ENCODE measurements at regions not wholly inside any gene's neighbourhood (a gene's known extent, or its start where the extent isn't known, plus 50 kb on each side); places are given as distances from the start of the nearest gene placed in this dataset.
A peak's percentile ranks its signal among the peaks of the same experiment; 100 is the strongest.
"Not testable (repeated sequence)": the region's sequence is repeated elsewhere in the genome, so short reads cannot be mapped to it uniquely, and the experiment has no call there.

DNA sequence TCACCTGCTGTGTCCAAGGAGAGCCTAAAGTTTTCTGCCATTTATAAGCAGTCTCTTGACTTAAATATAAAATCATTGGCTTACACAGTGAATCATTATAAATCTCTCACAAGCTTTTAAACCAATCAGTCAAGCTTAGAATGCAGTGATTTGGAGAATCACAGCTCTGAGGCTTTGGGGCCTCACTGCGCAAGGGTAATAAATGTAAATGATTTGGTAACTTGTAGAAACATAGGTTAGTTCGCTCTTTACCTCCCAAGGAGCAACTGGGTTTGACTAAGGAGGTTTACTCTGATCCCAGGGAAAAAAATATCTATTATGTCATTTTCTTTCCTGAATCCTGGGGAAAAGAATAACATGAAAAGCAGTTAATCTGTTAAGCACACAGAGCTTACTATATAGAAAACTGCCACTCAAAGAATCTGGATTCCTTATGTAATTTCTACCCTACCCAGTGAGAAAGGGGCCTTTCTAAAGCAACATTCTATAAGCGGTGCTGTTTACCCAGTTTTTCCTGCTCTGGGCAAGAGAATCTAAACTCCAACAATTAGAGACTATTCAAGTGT is 128.2 kb downstream of the MZT1 start:
- in situ Hi-C loops (cut with HindIII; ENCODE audit: low sequenced_read_pairs), result no loop called here
- DNase-seq (ENCODE audit: low spot score), result no peak

DNA sequence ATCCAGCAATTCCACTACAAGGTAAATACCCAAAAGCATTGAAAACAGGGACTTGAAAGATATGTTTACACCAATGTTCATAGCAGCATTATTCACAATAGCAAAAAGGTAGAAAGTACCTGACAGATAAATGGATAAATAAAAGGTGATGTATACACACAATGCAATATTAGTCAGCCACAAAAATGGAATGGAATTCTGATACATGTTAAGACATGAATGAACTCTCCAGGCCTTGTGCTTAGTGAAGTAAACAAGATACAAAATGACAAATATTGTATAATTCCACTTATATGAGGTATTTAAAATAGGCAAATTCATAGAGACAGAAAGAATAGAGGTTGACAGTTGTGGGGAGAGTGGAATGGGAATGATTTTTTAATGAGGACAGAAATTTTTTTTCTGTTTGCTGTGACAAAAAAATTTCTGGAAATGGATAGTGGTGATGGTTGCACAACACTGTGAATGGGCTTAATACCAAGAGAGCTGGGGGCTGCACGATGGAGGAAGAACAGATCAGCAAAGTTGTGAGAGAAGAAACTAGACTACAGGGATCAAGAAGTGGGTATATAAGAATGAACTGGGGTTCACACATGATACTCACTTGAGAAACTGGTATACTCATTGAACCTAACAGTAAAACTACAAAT is 137.2 kb downstream of the MZT1 start:
- in situ Hi-C loops (cut with HindIII; ENCODE audit: low sequenced_read_pairs), result no loop called here
- DNase-seq (ENCODE audit: low spot score), result no peak

DNA sequence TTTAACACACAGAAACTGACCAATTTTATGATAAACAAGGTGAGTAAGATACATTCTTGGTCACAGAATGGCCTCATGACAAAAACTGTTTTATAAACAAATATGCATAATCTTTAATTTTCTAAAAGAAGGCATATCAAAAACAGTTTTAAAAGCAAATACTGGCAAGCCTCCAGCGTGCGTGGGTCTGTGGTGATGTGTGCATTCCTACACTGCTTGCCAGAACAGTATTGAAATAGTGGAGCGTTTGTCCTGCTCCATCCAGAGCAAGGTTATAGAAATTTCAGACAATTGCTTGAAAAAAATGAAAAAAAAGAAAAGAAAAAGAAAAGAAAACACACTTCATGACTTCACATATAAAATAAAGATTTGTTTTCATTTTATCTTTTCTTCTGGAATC is 140.9 kb downstream of the MZT1 start:
- in situ Hi-C loops (cut with HindIII; ENCODE audit: low sequenced_read_pairs), result no loop called here
- no peak for DNase-seq (ENCODE audit: low spot score)

DNA sequence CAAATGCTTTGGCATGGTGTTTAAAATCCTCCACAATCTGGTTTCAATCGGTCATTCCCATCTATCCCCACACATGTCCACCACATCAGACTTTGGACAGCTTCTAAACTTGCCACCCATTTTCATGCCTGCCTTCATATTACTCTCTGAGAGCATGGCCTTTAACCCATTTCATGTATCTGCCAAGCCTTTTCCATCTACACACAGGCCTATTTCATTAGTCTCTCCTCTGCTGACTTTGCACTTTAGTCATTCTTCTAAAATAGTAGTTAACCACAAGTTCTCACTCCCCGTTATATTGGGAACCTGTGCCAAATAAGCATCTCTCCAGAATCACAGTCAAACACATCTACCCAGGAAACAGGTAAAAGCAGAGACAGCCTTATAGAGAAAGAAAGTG is 142.2 kb downstream of the MZT1 start:
- in situ Hi-C loops (cut with HindIII; ENCODE audit: low sequenced_read_pairs), result no loop called here
- DNase-seq (ENCODE audit: low spot score), result no peak

DNA sequence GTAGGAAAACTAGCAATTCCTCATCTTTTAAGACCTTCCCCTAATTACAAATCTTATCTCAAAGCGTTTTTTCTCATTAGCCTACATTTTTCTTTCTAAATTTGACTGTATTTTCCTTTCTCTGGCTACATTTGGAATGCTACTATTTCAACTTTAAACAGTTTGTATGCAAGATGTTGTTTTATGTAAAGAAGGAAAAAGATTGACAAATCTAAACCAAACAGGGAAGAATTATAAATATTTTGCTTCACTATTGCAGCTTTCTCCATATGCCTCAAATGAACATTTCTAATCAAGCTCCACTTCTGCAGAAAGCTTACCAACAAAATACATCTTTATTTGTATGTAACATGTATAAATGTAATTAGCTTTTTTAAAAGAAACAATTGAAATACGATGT is 156.2 kb downstream of the MZT1 start:
- DNase-seq (ENCODE audit: low spot score), result no peak
- in situ Hi-C loops (cut with HindIII; ENCODE audit: low sequenced_read_pairs), result no loop called here

DNA sequence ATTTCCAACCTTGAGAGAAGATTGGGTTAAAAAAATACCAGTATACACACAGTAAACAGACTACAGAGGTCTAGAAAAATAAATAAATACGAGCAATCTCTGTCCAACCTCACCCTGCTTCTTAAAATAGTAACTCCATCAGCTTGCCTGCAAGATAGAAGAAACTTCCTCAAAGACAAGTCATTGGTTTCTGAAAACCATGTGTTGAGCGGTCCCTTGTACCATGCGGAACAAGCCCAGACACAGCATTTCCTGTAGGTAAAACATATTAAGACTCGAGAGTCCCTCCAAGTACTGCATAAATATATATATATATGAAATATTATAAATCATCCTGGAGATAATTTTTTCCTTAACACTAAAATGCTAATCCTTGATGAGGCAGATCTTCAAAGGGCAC is 157.4 kb downstream of the MZT1 start:
- in situ Hi-C loops (cut with HindIII; ENCODE audit: low sequenced_read_pairs), result no loop called here
- no peak for DNase-seq (ENCODE audit: low spot score)

DNA sequence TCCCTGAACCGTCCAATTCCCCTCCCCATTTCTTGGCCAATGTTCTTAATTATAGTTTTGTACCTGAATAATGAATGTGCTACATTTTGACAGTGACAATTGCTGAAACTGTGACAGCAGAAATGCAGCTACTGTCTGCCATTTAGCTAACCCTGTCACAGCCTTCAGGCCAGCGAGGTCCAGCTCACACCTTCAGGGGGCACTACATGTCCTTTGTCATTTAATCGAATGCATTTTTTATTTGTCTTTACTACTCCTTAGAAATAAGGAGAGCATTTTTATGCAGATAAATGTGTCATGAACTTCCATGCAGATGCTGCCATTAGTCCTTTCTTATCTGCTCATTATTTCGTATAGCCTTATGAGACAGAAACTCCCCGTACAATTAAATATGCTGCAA is 159.9 kb downstream of the MZT1 start:
- no peak for DNase-seq (ENCODE audit: low spot score)
- in situ Hi-C loops (cut with HindIII; ENCODE audit: low sequenced_read_pairs), result no loop called here

DNA sequence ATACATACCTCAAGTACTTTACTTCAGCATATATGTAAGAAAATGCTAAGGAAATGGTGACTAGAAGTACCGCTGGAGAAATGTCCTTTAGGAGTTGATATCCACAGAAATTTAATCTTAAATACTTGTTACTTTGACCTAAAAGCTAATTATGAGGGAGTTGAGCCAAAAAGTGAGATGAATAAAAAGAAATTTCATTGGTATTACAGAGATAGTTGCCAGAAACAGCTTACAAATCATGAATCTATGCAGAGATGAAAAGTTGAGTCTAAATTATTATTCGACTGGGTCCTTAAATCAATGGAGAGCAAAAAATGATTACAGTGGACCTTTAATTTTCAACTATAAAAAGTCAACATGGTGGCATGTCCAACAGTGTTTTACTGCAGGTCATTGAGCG is 160.9 kb downstream of the MZT1 start:
- no peak for DNase-seq (ENCODE audit: low spot score)
- in situ Hi-C loops (cut with HindIII; ENCODE audit: low sequenced_read_pairs), result no loop called here

DNA sequence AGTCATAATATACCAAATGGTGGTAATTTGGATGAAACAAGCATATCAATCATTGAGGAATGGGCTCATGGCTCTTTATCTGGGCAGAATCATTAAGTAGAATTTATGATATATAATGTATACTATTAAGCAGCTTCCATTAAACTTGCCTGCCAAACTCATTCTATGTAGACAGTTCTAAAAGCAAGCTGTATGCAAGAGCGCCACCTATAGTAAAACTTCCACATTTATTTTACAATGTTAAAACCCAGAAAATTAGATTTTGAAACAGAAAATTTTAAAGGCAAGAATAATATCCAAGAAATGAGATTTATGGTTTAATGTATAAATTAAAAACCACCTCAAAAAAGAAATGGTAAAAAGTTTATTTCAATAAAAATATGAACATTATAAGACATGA is 161.5 kb downstream of the MZT1 start:
- DNase-seq (ENCODE audit: low spot score), result peak; percentile 40
- in situ Hi-C loops (cut with HindIII; ENCODE audit: low sequenced_read_pairs), result no loop called here

DNA sequence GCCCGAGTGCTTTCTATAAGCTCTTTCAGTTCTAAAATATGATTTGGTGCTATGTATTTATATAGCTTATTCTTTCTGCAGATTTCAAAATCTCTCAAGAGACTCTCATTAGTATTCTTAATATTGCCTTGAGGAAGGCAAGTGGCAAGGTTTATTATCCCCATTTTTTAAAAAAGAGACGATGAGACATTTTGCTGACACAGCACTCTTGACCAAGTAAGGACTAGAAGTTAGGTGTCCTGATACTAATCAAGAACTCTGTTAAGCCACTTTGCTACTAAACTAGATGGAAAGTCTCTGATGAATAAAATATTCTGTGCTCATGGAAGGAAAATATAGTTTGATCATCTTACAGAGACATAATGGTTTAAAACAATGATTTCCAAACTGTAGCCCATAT is 164.7 kb downstream of the MZT1 start:
- in situ Hi-C loops (cut with HindIII; ENCODE audit: low sequenced_read_pairs), result no loop called here
- no peak for DNase-seq (ENCODE audit: low spot score)

DNA sequence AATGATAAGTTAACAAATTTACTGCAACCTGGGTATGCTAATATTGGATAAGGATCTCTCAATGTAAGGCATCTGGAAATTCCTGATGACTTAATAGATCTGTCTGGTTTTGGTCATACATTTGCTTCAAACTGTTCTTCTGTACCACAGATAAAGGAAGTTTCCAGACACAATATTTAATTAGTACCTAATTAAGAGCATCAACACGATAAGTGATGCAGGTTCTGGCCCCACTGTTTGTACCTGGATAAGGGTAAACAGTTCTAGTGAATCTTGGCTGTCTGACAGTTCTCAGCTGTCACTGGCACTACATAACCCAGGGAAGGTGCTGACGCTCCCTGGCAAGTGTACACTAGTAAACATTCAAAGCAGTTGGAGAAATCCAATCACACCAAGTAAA is 165.6 kb downstream of the MZT1 start:
- in situ Hi-C loops (cut with HindIII; ENCODE audit: low sequenced_read_pairs), result no loop called here
- DNase-seq (ENCODE audit: low spot score), result peak; percentile 75

DNA sequence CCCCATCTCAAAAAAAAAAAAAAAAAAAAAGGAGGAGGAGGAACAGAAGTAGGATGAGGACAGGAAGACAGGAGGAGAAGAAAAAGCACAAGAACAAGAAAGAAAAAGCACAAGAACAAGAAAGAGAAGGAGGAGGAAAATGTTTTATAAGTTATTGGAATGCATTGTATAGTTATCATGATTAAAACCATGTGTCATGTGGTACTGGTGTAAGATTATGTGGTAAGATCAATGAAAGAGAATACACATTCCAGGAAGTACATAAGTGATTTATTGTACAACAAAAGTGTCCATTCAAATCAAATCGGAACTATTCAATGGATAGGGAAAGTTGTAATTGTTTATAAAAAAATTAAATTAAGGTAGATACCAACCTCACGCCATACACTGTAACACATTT is 167.7 kb downstream of the MZT1 start:
- in situ Hi-C loops (cut with HindIII; ENCODE audit: low sequenced_read_pairs), result no loop called here
- DNase-seq (ENCODE audit: low spot score), result no peak

DNA sequence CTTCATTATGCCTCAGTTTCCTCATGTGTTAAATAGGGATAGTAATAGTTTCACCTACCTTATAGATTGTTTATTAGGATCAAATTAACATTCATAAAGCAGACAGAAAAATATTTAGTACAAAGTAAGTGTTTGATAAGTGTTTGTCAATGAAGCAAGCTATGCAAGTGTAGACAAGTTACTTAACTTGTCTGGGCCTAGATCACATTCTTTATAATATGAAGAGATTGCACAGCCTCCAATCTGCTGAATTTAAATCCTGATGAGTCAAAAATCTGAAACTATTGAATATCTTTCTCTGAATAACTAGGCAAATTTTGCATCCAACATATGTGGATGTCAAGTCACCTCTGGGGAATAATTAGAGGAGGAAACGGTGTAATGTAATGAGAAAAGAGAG is 170.5 kb downstream of the MZT1 start:
- in situ Hi-C loops (cut with HindIII; ENCODE audit: low sequenced_read_pairs), result no loop called here

DNA sequence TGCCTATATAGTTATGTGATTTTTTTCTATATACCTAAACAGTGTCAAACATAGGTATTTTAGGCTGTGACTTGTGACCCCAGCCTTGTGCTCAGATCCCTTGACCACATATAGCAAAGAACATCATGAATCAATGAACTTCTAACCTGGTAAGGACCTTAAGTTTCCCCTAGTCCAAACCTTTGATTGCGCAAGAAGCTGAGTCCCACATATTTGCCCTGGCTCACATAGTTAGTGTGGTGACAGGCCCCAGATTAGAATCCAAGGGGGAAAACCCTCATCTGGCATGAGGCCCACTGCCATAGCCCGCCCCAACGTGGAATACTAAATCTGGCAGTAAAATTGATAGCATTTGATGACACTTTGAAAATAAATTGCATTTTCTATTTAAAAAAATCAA is 171.8 kb downstream of the MZT1 start:
- DNase-seq (ENCODE audit: low spot score), result no peak
- in situ Hi-C loops (cut with HindIII; ENCODE audit: low sequenced_read_pairs), result no loop called here

More for the DNA sequence above, 170.5 kb downstream of the MZT1 start:
- no peak for DNase-seq (ENCODE audit: low spot score)

DNA sequence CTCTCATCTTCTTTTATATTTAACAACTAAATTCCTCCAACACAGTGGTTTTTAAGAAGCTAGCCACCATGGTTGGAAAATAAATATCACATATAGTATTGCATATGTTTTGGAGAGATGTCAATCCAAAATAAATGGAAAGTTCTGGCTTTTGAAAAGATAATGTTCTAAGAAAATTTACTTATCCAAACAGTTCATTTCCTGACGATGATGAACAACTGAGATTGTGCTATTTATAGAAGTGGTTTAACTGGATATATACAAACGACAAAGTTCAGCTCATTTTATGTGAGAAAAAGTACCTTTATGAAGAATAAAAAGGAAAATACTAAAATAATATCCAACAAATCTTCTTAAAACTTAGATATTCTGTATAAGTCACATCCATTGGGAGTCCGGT is 174.7 kb downstream of the MZT1 start:
- no peak for DNase-seq (ENCODE audit: low spot score)
- in situ Hi-C loops (cut with HindIII; ENCODE audit: low sequenced_read_pairs), result no loop called here

DNA sequence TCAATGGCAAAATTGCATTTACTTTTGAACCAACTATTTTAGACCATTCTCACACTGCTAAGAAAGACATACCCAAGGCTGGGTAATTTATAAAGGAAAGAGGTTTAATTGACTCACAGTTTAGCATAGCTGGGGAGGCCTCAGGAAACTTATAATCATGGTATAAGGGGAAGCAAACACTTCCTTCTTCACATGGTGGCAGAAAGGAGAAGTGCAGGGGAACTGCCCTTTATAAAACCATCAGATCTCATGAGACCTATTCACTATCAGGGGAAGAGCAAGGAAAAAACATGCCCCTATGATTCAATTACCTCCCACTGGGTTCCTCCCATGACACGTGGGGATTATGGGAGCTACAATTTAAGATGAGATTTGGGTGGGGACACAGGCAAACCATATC is 181.5 kb downstream of the MZT1 start:
- DNase-seq (ENCODE audit: low spot score); in situ Hi-C loops (cut with HindIII; ENCODE audit: low sequenced_read_pairs): not testable (repeated sequence)

DNA sequence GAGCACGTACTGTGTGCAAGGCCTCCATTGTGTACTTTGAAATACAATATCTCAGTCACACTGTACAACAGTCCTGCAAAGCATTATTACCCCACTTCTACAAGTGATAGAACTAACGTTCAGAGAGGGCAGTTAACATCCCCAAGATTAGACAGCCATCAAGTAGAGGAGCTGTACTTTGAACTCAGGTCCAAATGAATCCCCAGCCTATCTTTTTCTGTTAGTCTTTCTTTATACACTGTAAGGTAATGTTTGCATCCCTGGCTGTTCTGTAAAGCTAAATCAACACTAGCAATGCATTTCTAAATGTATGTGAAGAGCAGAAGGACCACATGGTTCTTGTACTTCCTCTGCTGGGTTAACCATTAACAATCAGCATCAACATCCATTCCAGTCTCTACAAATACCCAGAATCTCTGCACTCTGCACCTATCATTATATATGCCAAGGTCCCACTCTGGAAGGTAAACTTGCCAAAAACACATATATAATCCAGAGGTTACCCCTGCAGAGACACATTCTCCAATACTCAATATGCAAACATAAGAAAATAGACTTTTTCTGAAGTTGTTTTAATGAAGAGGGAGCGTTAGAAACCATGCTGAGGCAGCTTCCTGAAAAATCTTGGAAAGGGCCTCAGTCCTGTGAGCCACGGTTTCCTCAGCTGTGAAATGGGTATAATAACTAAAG is 182.3 kb downstream of the MZT1 start:
- in situ Hi-C loops (cut with HindIII; ENCODE audit: low sequenced_read_pairs), result no loop called here
- no peak for DNase-seq (ENCODE audit: low spot score)

DNA sequence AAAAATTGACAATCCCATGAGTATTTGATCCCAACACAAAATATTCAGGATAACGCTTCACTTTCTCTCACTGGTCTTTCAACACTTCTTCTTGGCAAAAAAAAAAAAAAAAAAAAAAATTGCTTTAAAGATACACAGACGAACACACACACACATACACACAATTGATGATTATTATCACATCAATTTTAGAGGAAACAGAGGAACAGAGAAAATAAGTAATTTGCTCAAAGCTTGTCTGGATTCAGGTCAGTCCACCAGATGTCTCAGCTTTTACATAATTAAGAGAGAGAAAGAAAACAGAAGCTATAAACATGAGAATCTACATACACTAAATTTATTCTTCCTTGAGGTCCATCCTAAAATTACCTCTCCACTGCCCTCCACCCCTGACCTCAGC is 183.4 kb downstream of the MZT1 start:
- in situ Hi-C loops (cut with HindIII; ENCODE audit: low sequenced_read_pairs), result no loop called here

DNA sequence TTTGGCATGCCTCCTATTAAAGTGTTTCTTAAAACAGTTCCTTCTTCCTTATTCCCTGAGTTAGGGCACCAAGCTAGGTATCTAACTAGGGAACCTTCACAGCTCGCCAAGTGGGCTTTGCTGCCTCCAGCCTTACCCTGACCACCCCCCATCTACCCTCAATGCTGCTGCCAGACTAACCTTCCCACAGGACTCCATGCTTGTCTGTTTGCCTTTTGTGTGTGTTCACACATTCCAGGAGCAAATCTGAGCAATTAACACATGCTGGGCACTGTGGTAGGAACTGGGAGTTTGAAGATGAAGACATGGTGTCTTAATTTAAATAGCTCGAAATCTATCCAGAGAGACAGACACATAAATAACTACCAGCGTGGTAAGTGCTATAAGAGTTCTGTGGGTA is 185.2 kb downstream of the MZT1 start:
- in situ Hi-C loops (cut with HindIII; ENCODE audit: low sequenced_read_pairs), result no loop called here
- no peak for DNase-seq (ENCODE audit: low spot score)

More for the DNA sequence above, 183.4 kb downstream of the MZT1 start:
- DNase-seq (ENCODE audit: low spot score), result no peak

DNA sequence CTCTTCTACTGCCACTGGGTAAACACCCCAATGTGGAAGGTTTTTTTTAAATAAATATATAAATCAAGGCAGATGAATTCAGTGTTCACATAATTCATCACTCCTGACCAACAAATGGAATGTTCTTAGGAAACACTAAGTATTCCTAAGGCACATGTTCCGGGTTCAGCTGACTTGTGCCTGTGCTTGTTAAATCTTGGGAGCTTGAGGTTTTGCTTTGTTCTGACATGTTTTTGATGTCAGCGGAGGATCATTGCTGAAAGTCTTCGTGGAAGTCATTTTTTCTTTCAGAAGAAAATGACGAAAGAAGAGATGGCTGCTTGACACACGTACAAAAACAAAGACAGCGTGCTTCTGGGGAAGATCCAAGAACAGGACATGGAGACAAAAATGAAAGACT is 185.8 kb downstream of the MZT1 start:
- no peak for DNase-seq (ENCODE audit: low spot score)

DNA sequence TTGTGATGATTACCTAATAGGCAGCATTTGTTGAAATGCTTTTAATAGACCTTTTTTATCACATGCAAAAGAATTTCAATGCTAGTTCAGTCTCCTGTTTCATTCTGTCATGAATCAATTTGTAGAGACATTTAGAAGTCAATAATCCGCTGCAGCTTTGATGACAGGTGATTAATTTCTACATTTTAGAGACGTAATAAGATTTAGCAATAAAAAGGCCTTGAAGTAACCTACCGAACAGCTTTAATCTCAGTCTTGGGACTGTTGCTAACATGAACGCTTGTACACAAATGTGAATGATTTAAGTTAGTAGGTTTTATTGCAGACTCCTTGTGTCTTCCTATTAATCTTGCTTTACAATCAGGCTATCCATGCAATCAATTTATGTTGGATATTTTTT is 186.5 kb downstream of the MZT1 start:
- no peak for DNase-seq (ENCODE audit: low spot score)
- in situ Hi-C loops (cut with HindIII; ENCODE audit: low sequenced_read_pairs), result no loop called here

More for the DNA sequence above, 185.8 kb downstream of the MZT1 start:
- in situ Hi-C loops (cut with HindIII; ENCODE audit: low sequenced_read_pairs), result no loop called here

Measured in G401 (cell line).